B cell (primary cell): ENCODE measurements at regions not wholly inside any gene's neighbourhood (a gene's known extent, or its start where the extent isn't known, plus 50 kb on each side); places are given as distances from the start of the nearest gene placed in this dataset.
"Not testable (repeated sequence)": the region's sequence is repeated elsewhere in the genome, so short reads cannot be mapped to it uniquely, and the experiment has no call there.

Source experiments
- ATAC-seq: fragments of 200-7000 bp; cut with Tn5 transposase; one replicate; pipeline ENCODE4 v1.10.0; 2021; ENCODE audit warnings: low read depth, mild to moderate bottlenecking, moderate number of reproducible peaks, moderate library complexity
- CTCF ChIA-PET: fragments of 350-600 bp; sonication (Branson Sonifier 250); formaldehyde crosslinking; loops from one replicate; lab custom pipeline; 2021; ENCODE audit warnings: antibody characterized with exemption, inconsistent platforms; lab: Charles Lee
- POLR2A ChIA-PET: fragments of 350-600 bp; sonication (Branson Sonifier 250); formaldehyde crosslinking; loops from one replicate; lab custom pipeline; 2021; ENCODE audit warnings: antibody characterized with exemption; lab: Charles Lee
- DNase-seq: peaks from one replicate; pipeline ENCODE4 v3.0.0; 2013
- H2AFZ ChIP-seq: 2 replicates; pipeline ENCODE4 v1.6.1; 2012; ENCODE audit warnings: mild to moderate bottlenecking, low read depth, low read length; ENCODE audit not compliant: insufficient read depth, poor library complexity, severe bottlenecking
- H3K27ac ChIP-seq, 2 donors: 1 replicate in 1 of 2; 2 replicates in 1 of 2; pipeline ENCODE4 v1.5.1; 2012 to 2013; ENCODE audit warnings: low read length in 2 of 2, mild to moderate bottlenecking in 2 of 2, moderate library complexity in 1 of 2
- H3K27me3 ChIP-seq, 4 experiments: fragments of 200-600 bp in 1 of 4; sonication (generic) in 1 of 4; replicated peaks in 1 of 4; 1 replicate in 2 of 4; 2 replicates in 2 of 4; pipeline versions ENCODE4 v1.6.1 to v1.7.0; 2013 to 2016; ENCODE audit warnings: low read length in 3 of 4, mild to moderate bottlenecking in 2 of 4, mixed read lengths in 1 of 4, moderate library complexity in 1 of 4; ENCODE audit not compliant: insufficient read depth in 4 of 4, control insufficient read depth in 3 of 4; ENCODE audit errors: control extremely low read depth in 1 of 4
- H3K36me3 ChIP-seq, 2 experiments: replicated peaks in 1 of 2; 1 replicate in 1 of 2; 2 replicates in 1 of 2; pipeline versions ENCODE4 v1.6.1 to v1.7.1; 2013; ENCODE audit warnings: low read length in 1 of 2; ENCODE audit not compliant: insufficient read depth in 2 of 2, control insufficient read depth in 1 of 2; ENCODE audit errors: control extremely low read depth in 1 of 2, extremely low read depth in 1 of 2
- H3K4me1 ChIP-seq, 2 donors: fragments of 200-600 bp in 1 of 2; sonication (generic) in 1 of 2; 1 replicate in 1 of 2; 2 replicates in 1 of 2; pipeline versions ENCODE4 v1.5.1 to v1.6.1; 2013 to 2017; ENCODE audit warnings: low read length in 2 of 2; ENCODE audit not compliant: control insufficient read depth in 2 of 2, insufficient read depth in 2 of 2
- H3K4me2 ChIP-seq: replicated peaks from 2 replicates; pipeline ENCODE3; 2012; ENCODE audit warnings: mild to moderate bottlenecking, low read depth, low read length; ENCODE audit not compliant: poor library complexity, severe bottlenecking
- H3K4me3 ChIP-seq, 5 experiments: fragments of 200-600 bp in 1 of 5; sonication (generic) in 1 of 5; 1 replicate in 3 of 5; 2 replicates in 2 of 5; pipeline versions ENCODE4 v1.5.1 to v1.7.0; 2011 to 2016; ENCODE audit warnings: low read length in 4 of 5, mild to moderate bottlenecking in 4 of 5, low read depth in 2 of 5, control low read depth in 1 of 5, moderate library complexity in 1 of 5; ENCODE audit not compliant: insufficient read depth in 1 of 5; ENCODE audit errors: control extremely low read depth in 1 of 5, extremely low read depth in 1 of 5
- H3K79me2 ChIP-seq: fragments of 200-600 bp; sonication (generic); one replicate; pipeline ENCODE4 v1.6.0; 2016; ENCODE audit warnings: low read length; ENCODE audit not compliant: control insufficient read depth, insufficient read depth
- H3K9ac ChIP-seq: fragments of 200-600 bp; sonication (generic); 2 replicates; pipeline ENCODE4 v1.6.1; 2017; ENCODE audit warnings: mild to moderate bottlenecking, low read length, moderate library complexity
- H3K9me3 ChIP-seq, 3 donors: one replicate each; pipeline versions ENCODE4 v1.6.1 to v1.7.1; 2013; ENCODE audit warnings: low read length in 2 of 3; ENCODE audit not compliant: control insufficient read depth in 2 of 3, insufficient read depth in 1 of 3; ENCODE audit errors: control extremely low read depth in 1 of 3
- H4K20me1 ChIP-seq: 2 replicates; pipeline ENCODE4 v1.6.0; 2012; ENCODE audit warnings: mild to moderate bottlenecking, low read length; ENCODE audit not compliant: insufficient read depth, control insufficient read depth, poor library complexity, severe bottlenecking
- H3K27ac Mint-ChIP-seq: one replicate; pipeline ENCODE4 v1.8.0; 2021; ENCODE audit warnings: mixed read lengths
- H3K27me3 Mint-ChIP-seq: one replicate; pipeline ENCODE4 v1.8.0; 2021; ENCODE audit warnings: mixed read lengths
- H3K4me1 Mint-ChIP-seq: one replicate; pipeline ENCODE4 v1.8.0; 2021; ENCODE audit warnings: mixed read lengths
- H3K4me3 Mint-ChIP-seq: one replicate; pipeline ENCODE4 v1.8.0; 2021; ENCODE audit warnings: mixed read lengths
- H3K9me3 Mint-ChIP-seq: one replicate; pipeline ENCODE4 v1.8.0; 2022; ENCODE audit warnings: mixed read lengths; ENCODE audit not compliant: insufficient read depth
- EZH2 ChIP-seq: IDR thresholded peaks from 2 replicates; pipeline ENCODE4 v1.6.1; 2012; ENCODE audit warnings: borderline replicate concordance, low read depth, mild to moderate bottlenecking, moderate library complexity, low read length; ENCODE audit not compliant: insufficient read depth, poor library complexity, severe bottlenecking
- WGBS: methylation state at CpG from one replicate; pipeline ENCODE4 v1.1.5; 2013; ENCODE audit warnings: missing lambda C conversion rate; ENCODE audit not compliant: insufficient coverage; 5-methylcytosine and 5-hydroxymethylcytosine counted together
- intact Hi-C: fragments of 100-400 bp; cut with micrococcal nuclease; formaldehyde crosslinking; loops from one replicate; pipeline ENCODE4 v1.10.0; 2022
- TF ChIP-seq, protein P1 (sequence below): fragments of 200-600 bp; IDR thresholded peaks from one replicate; pipeline ENCODE4 v1.8.0; 2022; ENCODE audit warnings: antibody characterized with exemption, mild to moderate bottlenecking

DNA sequence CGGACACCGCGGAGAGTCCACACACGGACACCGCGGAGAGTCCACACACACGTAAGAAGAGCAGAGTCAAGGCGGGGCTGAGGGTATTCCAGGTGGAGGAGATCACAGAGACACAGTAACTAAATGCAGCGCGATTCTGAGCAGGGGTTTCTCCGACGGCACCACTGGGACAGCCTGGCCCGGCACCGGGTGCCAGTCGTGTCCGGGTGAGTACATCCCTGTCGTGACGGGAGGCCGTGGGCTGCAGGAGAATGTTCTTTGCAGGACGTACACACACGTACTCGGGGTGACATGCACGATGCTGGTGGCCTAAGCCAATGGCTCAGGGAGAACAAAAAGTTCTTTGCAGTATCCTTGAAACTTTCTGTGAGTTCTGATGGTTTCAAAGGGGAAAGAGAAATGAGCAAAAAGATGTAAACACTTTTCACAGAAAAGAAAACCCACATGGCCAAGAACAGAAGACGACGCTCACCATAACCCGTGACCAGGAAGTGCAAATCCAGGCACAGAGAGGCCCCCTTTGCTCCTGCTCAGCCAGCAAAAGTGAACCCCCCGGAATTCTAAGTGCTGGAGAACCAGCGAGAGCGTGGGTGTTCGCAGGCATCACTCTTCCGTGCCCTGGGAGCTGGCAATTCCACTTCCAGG is 53.7 kb upstream of the METRNL start:
- WGBS, result 92% methylated on average over 31 of the region's 31 CpGs
- no peak for DNase-seq
- Histone ChIP-seq H3K4me2 (no peak overlapping the region), H3K4me1 (no peaks in the 10 kb centered on the region), H4K20me1 (no peaks in the 10 kb centered on the region), H3K27ac (no peak overlapping the region), H3K9ac (no peak overlapping the region), H3K36me3 (peaks cover 0 to 3% of the 10 kb centered on the region in 2 experiments), H2AFZ (no peak overlapping the region), H3K4me3 (no peak overlapping the region), H3K27me3 (no peaks in the 10 kb centered on the region), H3K9me3 (no peaks in the 10 kb centered on the region), H3K79me2 (no peaks in the 10 kb centered on the region)
- no peak overlapping the region for H3K4me3 Mint-ChIP-seq
- POLR2A ChIA-PET, result no interaction called here
- no peak for TF ChIP-seq EZH2
- TF ChIP-seq, protein P1, sequence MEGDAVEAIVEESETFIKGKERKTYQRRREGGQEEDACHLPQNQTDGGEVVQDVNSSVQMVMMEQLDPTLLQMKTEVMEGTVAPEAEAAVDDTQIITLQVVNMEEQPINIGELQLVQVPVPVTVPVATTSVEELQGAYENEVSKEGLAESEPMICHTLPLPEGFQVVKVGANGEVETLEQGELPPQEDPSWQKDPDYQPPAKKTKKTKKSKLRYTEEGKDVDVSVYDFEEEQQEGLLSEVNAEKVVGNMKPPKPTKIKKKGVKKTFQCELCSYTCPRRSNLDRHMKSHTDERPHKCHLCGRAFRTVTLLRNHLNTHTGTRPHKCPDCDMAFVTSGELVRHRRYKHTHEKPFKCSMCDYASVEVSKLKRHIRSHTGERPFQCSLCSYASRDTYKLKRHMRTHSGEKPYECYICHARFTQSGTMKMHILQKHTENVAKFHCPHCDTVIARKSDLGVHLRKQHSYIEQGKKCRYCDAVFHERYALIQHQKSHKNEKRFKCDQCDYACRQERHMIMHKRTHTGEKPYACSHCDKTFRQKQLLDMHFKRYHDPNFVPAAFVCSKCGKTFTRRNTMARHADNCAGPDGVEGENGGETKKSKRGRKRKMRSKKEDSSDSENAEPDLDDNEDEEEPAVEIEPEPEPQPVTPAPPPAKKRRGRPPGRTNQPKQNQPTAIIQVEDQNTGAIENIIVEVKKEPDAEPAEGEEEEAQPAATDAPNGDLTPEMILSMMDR, result no peak
- H3K9me3 Mint-ChIP-seq, result no peaks in the 10 kb centered on the region
- no peaks in the 10 kb centered on the region for H3K4me1 Mint-ChIP-seq
- CTCF ChIA-PET, result no interaction called here
- no peak for ATAC-seq
- intact Hi-C loops, result no loop called here
- H3K27me3 Mint-ChIP-seq, result no peaks in the 10 kb centered on the region
- H3K27ac Mint-ChIP-seq, result no peak overlapping the region

DNA sequence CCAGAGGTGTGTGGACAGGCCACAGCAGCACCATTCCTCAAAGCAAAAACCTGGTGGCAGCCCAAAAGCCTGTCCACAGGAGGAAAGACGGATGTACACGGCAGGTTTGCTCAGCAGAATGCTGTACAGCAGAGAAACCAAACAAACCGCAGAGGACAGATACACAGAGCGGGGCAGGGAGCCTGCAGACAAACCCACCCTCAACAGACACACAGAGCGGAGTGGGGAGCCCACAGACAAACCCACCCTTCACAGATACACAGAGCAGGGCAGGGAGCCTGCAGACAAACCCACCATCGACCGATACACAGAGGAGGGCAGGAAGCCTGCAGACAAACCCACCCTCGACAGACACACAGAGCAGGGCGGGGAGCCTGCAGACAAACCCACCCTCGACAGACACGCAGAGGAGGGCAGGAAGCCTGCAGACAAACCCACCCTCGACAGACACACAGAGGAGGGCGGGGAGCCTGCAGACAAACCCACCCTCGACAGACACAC is 53.0 kb upstream of the METRNL start:
- ATAC-seq (no peak), DNase-seq (no peak)
- ChIA-PET POLR2A (no interaction called here), CTCF (no interaction called here)
- WGBS, result 90% methylated on average over 4 of the region's 14 CpGs
- Histone ChIP-seq H3K79me2 (no peaks in the 10 kb centered on the region), H3K27me3 (no peaks in the 10 kb centered on the region), H3K27ac (no peak overlapping the region), H3K4me2 (no peak overlapping the region), H2AFZ (no peak overlapping the region), H3K9ac (no peak overlapping the region), H3K36me3 (peaks cover 0 to 3% of the 10 kb centered on the region in 2 experiments), H3K9me3 (no peaks in the 10 kb centered on the region), H3K4me3 (no peak overlapping the region), H4K20me1 (no peaks in the 10 kb centered on the region), H3K4me1 (no peaks in the 10 kb centered on the region)
- intact Hi-C loops, result no loop called here
- no peaks in the 10 kb centered on the region for H3K9me3 Mint-ChIP-seq
- H3K27ac Mint-ChIP-seq, result no peak overlapping the region
- no peak for TF ChIP-seq EZH2
- TF ChIP-seq, protein P1, result no peak
- no peaks in the 10 kb centered on the region for H3K4me1 Mint-ChIP-seq
- H3K4me3 Mint-ChIP-seq, result no peak overlapping the region
- no peaks in the 10 kb centered on the region for H3K27me3 Mint-ChIP-seq

DNA sequence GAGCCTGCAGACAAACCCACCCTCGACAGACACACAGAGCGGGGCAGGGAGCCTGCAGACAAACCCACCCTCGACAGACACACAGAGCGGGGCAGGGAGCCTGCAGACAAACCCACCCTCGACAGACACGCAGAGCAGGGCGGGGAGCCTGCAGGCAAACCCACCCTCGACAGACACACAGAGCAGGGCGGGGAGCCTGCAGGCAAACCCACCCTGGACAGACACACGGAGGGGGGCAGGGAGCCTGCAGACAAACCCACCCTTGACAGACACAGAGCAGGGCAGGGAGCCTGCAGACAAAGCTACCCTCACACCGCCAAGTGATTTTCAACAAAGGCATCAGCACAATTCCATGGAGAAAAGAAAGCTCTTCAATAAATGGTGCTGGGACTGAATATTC is 52.5 kb upstream of the METRNL start:
- H3K4me1 Mint-ChIP-seq, H3K9me3 Mint-ChIP-seq, H3K9ac ChIP-seq, H3K4me1 ChIP-seq, H3K9me3 ChIP-seq, H3K27me3 ChIP-seq, CTCF ChIA-PET, H2AFZ ChIP-seq, H3K4me3 ChIP-seq, H3K27ac Mint-ChIP-seq, intact Hi-C loops, H3K4me3 Mint-ChIP-seq, ATAC-seq, H3K27ac ChIP-seq, H4K20me1 ChIP-seq, H3K79me2 ChIP-seq, DNase-seq, POLR2A ChIA-PET, H3K4me2 ChIP-seq, H3K36me3 ChIP-seq, H3K27me3 Mint-ChIP-seq: not testable (repeated sequence)
- no CpG with 5 or more reads among the region's 11 CpGs for WGBS
